AG04449 (cell line): ENCODE measurements at regions not wholly inside any gene's neighbourhood (a gene's known extent, or its start where the extent isn't known, plus 50 kb on each side); places are given as distances from the start of the nearest gene placed in this dataset.
A peak's percentile ranks its signal among the peaks of the same experiment; 100 is the strongest.

Experiments used
- CTCF ChIA-PET: fragments of 350-600 bp; formaldehyde crosslinking; extraction: SDS; loops from one replicate; lab custom pipeline; 2021; ENCODE audit warnings: antibody characterized with exemption; lab: Yijun Ruan, JAX
- POLR2A ChIA-PET: fragments of 400-600, 350-600 bp; formaldehyde crosslinking; extraction: SDS; loops from one replicate; lab custom pipeline; 2020; ENCODE audit warnings: antibody characterized with exemption, inconsistent platforms; lab: Yijun Ruan, JAX
- DNase-seq: peaks from one replicate; pipeline ENCODE4 v3.0.0-alpha.2; 2010; ENCODE audit warnings: low read depth, low spot score
- H3K4me3 ChIP-seq: 2 replicates; pipeline ENCODE4 v1.5.1; 2011; ENCODE audit warnings: low read depth, mild to moderate bottlenecking, control low read depth, low read length
- CTCF ChIP-seq: IDR thresholded peaks from one replicate; pipeline ENCODE4 v1.5.1; 2011; ENCODE audit warnings: mild to moderate bottlenecking, moderate library complexity, low read length, control low read depth, inconsistent platforms; ENCODE audit not compliant: insufficient read depth; ENCODE audit errors: missing control alignments

GRCh38 chr20:41958391-41958790 is 340.2 kb upstream of the CHD6 start:
- ChIA-PET CTCF (no interaction called here), POLR2A (no interaction called here)
- DNase-seq = no peak
- H3K4me3 ChIP-seq = no peak overlapping the region
- no peak for TF ChIP-seq CTCF

DNA sequence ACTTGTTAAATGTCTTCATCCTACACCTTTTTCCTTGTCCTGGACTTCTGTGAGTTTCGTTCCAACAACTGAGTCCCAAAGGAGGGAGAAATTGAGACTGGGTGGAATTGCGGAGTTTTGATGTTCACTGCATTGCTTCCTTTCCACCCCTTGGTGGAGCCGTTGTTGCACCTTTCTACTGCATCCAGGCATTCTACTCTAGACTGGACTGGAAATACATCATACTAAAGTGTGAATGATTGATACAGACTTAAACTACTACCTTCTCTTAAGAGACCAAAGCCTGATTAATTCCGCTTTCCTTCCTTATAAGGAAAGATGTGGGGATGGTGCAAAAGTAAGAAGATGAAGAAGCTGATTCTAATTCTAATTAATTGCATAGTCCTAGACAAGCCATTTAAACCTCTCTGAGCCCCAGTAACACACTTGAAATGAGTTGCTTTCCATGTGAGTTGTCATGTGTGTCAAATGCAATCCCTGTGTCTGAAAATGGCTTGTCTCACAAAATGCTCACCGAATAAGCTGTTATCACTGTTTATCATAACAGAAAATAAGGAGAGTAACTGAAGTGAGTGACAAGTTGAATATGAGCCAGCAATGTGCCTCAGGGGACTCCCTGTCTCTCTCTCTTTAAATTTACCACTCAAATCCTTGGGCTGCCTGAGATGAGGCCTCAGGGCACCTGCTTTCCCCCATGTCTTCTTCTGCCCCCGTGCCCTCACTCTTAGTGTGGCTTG is 338.3 kb upstream of the CHD6 start:
- CTCF ChIA-PET = interaction anchor here (1.2 kb wide), 1 partner anchor 1231 kb away, joined by 3 read pairs; no protein-coding TSS in a partner anchor
- no peak overlapping the region for H3K4me3 ChIP-seq
- POLR2A ChIA-PET = no interaction called here
- no peak for DNase-seq
- peak; percentile 22 for TF ChIP-seq CTCF

DNA sequence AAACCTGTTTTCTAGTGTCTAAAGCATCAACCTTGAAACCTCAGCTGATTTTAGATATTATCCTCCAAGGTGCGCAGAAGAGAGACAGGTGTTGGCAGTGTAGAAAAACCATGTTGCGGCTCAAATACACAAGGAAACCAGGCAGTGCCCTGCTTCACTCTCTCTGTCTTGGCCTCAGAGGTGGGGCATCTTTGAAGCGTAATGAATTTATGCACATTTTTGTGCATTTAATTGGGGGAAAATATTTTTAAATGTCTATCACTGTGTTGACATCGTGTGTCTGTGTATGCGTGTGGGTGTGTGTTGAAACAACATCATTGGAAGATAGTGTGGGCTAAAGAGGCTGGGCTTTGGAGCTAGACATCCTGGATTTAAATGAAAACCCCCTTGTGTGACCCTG is 334.0 kb upstream of the CHD6 start:
- CTCF ChIA-PET = no interaction called here
- no peak for TF ChIP-seq CTCF
- POLR2A ChIA-PET = no interaction called here
- no peak for DNase-seq
- H3K4me3 ChIP-seq = no peak overlapping the region

DNA sequence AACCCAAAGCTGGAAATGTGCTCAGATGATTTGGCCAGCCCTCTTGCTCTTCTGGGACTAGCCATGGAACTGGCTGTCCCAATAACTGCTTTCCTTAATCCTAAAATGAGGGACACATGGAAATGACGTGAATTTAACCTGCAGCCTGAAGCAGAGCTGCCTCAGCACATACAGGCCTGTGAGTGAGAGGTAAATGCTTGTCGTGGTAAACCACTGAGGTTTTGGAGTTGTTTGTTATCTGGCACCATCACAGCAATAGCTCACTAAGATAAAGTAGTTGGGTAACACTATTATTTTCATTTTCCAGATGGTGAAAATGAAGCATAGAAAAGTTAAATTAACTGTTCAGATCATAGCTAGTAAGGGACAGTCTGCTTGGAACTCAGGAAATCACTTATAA is 333.4 kb upstream of the CHD6 start:
- POLR2A ChIA-PET = no interaction called here
- CTCF ChIA-PET = no interaction called here
- H3K4me3 ChIP-seq = no peak overlapping the region

DNA sequence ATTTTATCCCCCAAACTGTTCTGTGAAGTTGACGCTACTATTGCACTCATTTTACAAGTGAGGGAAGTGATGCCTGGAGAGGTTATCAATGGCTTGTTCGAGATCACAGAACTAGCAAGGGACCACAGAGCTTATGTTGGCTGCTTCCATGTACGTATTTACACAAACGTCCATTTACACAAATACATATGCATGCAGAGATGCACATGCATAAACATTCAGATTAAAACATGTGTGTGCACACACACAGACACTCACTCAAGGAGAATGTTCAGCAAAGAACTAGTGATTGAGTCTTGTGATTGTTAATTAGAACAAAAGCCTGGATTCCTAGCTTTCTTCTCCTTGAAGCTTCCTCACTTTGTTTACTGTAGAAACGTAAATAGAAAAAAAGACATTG is 321.5 kb upstream of the CHD6 start:
- DNase-seq = no peak

More for the DNA sequence above, 333.4 kb upstream of the CHD6 start:
- no peak for TF ChIP-seq CTCF
- DNase-seq = no peak

More for the DNA sequence above, 321.5 kb upstream of the CHD6 start:
- TF ChIP-seq CTCF = no peak
- CTCF ChIA-PET = no interaction called here
- H3K4me3 ChIP-seq = no peak overlapping the region
- POLR2A ChIA-PET = interaction anchor here (0.6 kb wide), 1 partner anchor 15 kb away, joined by 4 read pairs; no protein-coding TSS in a partner anchor
